HL-60 (cell line): ENCODE measurements at regions not wholly inside any gene's neighbourhood (a gene's known extent, or its start where the extent isn't known, plus 50 kb on each side); places are given as distances from the start of the nearest gene placed in this dataset.

ENCODE experiments used
- CTCF ChIP-seq: IDR thresholded peaks from one replicate; pipeline ENCODE4 v1.5.1; 2011; ENCODE audit warnings: low read length, control low read depth, inconsistent platforms; ENCODE audit not compliant: insufficient read depth
- GABPA ChIP-seq: IDR thresholded peaks from 2 replicates; pipeline ENCODE4 v1.6.1; 2012; ENCODE audit warnings: low read depth
- POLR2AphosphoS5 ChIP-seq: IDR thresholded peaks from 2 replicates; pipeline ENCODE4 v1.6.1; 2012; ENCODE audit warnings: low read depth
- REST ChIP-seq: IDR thresholded peaks from 2 replicates; pipeline ENCODE4 v1.6.1; 2012; ENCODE audit warnings: low read depth; ENCODE audit not compliant: insufficient replicate concordance
- SPI1 ChIP-seq: IDR thresholded peaks from 2 replicates; pipeline ENCODE4 v1.6.1; 2012; ENCODE audit warnings: low read depth, mild to moderate bottlenecking, borderline replicate concordance

GRCh38 chr11:23885801-23886200 is 611.1 kb upstream of the LUZP2 start:
- TF ChIP-seq POLR2AphosphoS5 (no peak), REST (no peak), CTCF (no peak), GABPA (no peak), SPI1 (no peak)
